GM18861 (cell line): ENCODE measurements at regions not wholly inside any gene's neighbourhood (a gene's known extent, or its start where the extent isn't known, plus 50 kb on each side); places are given as distances from the start of the nearest gene placed in this dataset.
"Not testable (repeated sequence)": the region's sequence is repeated elsewhere in the genome, so short reads cannot be mapped to it uniquely, and the experiment has no call there.

Experiments used
- ATAC-seq: cut with Tn5 transposase; IDR thresholded peaks from one replicate; pipeline ENCODE4 v1.9.1; 2021; ENCODE audit not compliant: unreplicated experiment

GRCh38 chr3:103829723-103830326, 1395.0 kb downstream of the ZPLD1 start:
- no peak for ATAC-seq

DNA sequence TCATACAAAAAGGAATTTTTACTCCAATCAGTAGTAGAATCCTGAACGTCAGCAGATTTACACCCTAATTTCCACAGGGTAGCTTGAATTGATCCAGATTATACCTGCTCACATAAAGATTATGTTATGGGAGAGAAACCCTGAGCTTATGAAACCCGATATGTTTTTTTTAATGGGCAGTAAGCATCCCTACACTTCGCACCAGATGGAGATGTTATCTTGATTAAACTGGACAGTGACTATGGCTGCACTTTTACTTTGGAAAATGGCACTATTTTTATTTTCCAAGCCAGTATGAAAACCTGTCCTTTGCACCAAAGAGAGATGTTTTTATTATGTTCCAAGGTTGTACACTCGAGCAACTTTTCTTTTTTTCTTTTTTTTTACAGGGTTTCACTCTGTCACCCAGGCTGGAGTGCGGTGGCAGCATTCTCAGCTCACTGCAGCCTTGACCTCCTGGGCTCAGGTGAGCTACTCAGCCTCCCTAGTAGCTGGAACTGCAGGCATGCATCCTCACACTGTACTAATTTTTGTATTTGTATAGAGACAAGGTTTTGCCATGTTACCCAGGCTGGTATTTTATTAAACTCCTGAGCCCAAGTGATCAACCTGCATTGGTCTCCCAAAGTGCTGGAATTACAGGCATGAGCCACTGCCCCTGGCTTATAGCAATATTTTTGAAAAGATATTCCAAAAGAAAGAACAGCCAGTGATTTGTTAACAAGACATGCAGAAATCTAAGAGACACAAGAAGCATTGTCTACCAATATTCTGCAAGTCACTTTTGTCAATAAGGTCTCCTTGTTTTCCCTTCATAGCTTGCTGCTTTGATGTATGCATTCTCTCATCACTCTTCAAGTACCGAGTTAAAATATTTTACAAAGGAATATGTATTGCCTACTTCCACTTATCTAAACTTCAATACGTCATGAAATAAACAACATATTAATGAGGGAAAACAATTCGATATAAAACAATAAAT, 1412.6 kb downstream of the ZPLD1 start:
- ATAC-seq: no peak

- no peak for ATAC-seq
These were observed 1417.0 kb downstream of the ZPLD1 start for GRCh38 chr3:103851793-103852192.

DNA sequence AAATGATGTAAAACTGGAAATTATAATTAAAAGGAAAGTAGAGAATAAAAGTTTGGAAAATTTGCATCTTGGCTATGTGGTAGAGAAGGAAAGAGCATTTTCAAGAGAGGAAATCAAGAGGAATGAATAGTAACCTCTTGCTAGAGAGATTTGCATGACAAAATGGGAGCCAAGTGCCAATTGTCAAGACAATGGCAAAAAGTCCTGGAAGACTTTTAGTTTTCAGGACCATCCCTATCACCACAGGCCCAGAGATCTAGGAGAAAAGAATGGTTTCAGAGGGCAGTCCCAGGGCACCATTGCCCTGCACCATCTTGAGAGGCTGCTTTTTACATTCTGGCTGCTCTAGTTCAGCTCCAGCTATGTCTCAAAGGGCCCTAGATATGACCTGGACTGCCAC, 1427.6 kb downstream of the ZPLD1 start:
- no peak for ATAC-seq

DNA sequence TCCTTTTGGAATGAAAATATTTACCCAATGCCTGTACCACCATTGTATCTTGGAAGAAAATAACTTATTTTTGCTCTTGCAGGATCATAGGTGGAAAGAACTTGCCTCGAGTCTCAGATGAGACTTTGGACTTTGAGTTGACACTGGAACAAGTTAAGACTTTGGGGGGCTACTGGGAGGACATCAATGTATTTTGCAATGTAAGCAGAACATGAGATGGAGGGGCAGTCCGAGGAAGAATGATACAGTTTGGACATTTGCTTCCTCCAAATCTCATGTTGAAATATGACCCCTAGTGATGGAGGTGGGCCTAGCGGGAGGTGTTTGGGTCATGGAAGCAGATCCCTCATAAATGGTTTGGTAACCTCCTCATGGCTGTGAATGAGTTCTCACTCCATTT, 1428.6 kb downstream of the ZPLD1 start:
- no peak for ATAC-seq

- no peak for ATAC-seq
These were observed 1431.3 kb downstream of the ZPLD1 start for GRCh38 chr3:103866113-103866512.

GRCh38 chr3:103873021-103873420, 1438.2 kb downstream of the ZPLD1 start:
- no peak for ATAC-seq

DNA sequence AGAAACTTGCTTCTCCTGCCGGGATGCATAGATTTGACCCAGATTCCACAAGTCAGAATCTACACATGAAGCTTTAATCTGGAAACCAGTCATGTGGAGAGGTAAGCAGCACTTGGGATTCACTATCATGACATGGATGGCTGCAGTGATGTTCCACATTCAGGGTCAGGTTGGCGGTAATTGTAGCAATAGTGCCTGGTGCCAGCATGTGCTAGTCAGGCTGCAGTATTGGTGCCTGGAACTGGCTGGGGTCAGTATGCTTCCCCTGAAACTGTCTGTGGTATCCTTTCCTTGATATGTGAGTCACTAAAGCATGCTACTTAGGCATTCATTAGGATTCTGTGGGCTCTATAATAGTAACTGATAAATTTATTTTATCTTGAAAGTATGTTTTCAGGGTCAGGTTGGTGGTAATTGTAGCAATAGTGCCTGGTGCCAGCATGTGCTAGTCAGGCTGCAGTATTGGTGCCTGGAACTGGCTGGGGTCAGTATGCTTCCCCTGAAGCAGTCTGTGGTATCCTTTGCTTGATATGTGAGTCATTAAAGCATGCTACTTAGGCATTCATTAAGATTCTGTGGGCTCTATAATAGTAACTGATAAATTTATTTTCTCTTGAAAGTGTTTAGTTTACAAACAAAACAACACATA, 1439.2 kb downstream of the ZPLD1 start:
- no peak for ATAC-seq

GRCh38 chr3:103881809-103882208, 1447.0 kb downstream of the ZPLD1 start:
- ATAC-seq: not testable (repeated sequence)

DNA sequence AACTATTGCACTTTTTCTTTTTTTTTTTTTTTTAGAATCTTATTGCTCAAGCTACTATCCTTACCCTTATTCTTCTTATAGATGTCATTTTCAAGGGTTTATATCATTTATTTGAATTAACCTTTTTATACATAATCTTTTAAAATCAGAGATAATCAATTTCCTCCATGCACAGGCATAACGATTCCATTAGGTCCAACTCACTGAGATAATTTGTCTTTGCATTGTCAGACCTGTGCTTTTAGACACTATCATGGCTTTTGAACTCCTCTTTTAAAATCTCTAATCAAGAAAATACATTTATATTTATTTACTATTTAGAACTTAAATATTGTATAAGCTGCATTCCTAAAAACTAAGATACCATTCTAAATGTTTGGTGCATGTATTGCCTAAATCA, 1454.9 kb downstream of the ZPLD1 start:
- no peak for ATAC-seq

DNA sequence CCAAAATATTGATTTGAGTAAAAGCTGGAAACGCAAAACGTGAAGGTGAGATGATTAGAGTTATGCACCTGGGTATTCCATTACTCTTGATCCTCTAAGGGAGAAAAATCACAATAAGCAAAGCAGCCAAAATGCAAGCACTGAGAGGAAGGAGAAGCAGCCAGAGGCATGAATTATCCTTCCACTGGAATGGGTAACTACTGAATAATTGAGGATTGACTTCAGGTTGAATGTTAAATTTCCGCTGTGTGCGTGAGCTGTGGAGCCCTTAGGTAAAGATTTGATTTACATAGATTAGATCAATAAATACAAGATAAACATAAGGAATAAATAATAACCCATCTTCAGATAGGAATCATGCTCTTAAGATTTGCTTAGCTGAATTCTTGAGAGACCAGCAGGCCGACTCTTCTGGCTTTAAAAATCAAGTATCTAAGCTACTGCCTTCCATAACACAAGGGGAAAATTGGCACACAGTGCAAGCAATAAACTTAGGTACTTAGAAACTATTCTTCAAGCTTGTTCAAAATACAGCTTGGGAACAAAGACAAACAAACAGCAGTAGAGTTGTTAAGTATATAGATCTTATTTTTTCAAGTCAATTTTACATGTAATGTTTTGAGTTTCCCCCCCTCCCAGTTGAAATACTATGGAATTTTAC, 1459.5 kb downstream of the ZPLD1 start:
- no peak for ATAC-seq

DNA sequence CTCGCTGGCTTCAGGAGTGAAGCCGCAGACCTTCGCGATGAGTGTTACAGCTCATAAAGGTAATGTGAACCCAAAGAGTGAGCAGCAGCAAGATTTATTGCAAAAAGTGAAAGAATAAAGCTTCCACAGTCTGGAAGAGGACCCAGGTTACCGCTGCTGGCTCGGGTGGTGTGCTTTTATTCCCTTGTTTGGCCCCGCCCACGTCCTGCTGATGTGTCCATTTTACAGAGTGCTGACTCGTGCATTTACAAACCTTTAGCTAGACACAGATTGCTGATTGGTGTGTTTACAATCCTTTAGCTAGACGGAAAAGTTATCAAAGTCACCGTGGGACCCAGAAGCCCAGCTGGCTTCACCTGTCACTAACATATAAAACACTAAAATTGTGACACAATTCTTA, 1464.5 kb downstream of the ZPLD1 start:
- ATAC-seq: no peak

GRCh38 chr3:103904991-103905390, 1461.7 kb upstream of the ALCAM start:
- ATAC-seq: no peak

DNA sequence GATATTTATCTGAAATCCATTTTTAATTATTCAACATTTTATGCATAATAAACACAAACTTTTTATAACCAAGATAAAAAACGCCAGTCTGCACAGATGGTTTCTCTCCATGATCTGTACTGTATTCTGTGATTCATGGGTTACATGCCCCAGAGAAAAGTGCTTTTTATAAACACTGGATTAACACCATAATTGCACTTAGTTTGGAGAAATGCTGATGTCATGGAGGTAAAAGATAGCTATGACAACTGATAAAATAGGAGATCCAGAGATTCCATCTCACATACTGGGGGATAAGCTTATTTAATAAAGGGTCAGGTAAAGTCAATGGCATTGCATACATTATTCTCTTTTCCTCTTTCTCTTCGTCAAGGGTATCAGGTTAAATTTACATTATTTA, 1460.4 kb upstream of the ALCAM start:
- ATAC-seq: no peak

- ATAC-seq: no peak
These were observed 1459.9 kb upstream of the ALCAM start for GRCh38 chr3:103906808-103907207.

- ATAC-seq: no peak
These were observed 1459.1 kb upstream of the ALCAM start for GRCh38 chr3:103907567-103907966.

DNA sequence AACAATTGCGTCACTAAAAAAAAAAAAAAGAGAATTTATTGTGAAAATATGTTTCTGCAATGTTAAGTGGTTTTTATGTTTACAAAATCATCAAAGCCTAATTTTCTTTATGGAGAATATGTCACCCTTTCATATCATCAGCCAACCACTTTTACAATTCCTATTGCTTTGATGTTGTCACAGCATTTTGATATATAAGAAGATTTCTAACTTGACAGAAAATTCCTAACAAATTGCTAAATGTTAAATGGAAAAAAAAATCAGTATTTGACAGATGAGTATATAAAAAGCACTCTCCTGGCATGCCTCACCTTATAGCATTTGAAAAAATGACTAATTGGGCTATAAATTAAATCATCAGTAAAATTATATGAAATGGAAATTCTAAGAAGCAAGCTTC, 1457.3 kb upstream of the ALCAM start:
- no peak for ATAC-seq

- ATAC-seq: no peak
These were observed 1448.4 kb upstream of the ALCAM start for GRCh38 chr3:103918336-103918735.

DNA sequence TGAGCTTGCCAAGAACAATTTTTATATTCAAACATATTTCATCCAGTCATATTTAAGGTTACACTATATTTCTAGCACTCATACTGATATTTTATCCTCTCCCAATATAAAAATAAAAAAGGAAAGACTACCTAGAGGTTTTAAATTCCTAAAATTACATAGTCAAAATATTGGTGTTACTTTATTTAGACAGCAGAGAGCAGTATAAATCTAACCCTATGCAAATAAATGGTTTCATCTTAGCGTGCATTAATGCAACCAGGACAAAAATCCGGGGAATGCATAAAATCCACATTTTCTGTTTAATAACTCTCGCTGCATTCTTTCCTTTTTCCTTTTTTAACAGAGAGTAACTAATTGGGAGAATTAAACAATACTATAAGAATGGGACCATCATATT, 1447.4 kb upstream of the ALCAM start:
- no peak for ATAC-seq

GRCh38 chr3:103923907-103924306, 1442.8 kb upstream of the ALCAM start:
- ATAC-seq: no peak

DNA sequence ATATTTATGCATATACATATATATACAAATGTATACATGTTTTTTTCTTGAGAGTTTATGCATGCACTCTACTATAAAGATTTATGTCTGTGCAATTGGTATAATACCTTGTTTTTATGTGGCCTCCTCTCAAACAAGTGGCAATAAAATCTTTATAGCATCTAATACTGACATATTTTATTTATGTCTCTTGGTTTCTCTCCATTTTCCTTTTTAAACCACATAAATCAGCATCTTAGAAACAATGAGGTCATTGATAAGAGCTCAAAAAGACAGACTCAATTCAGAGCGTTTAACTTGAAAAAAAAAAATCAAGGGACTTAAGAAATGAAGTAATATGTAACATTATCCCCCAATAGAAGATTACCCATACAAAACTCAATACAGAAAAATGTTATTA, 1442.2 kb upstream of the ALCAM start:
- no peak for ATAC-seq
